ENCODE measurements at regions not wholly inside any gene's neighbourhood (a gene's known extent, or its start where the extent isn't known, plus 50 kb on each side); places are given as distances from the start of the nearest gene placed in this dataset.
A peak's percentile ranks its signal among the peaks of the same experiment; 100 is the strongest.

- no peak for DNase-seq
These were observed 94.6 kb upstream of the SMNDC1 start for GRCh38 chr10:110399106-110399964.

- no peak for DNase-seq
These were observed 95.5 kb upstream of the SMNDC1 start for GRCh38 chr10:110399965-110400933.

GRCh38 chr10:110401401-110402076 lies 96.2 kb upstream of the DUSP5 start:
- no peak for DNase-seq

- DNase-seq: no peak
These were observed 95.7 kb upstream of the DUSP5 start for GRCh38 chr10:110402077-110402416.

- no peak for DNase-seq
These were observed 94.1 kb upstream of the DUSP5 start for GRCh38 chr10:110403593-110403992.

- no peak for DNase-seq
These were observed 93.3 kb upstream of the DUSP5 start for GRCh38 chr10:110404413-110404812.

- no peak for DNase-seq
These were observed 92.9 kb upstream of the DUSP5 start for GRCh38 chr10:110404825-110405224.

- DNase-seq: no peak
These were observed 92.3 kb upstream of the DUSP5 start for GRCh38 chr10:110405380-110405779.

- no peak for DNase-seq
These were observed 90.2 kb upstream of the DUSP5 start for GRCh38 chr10:110407301-110408170.

GRCh38 chr10:110408203-110408871 lies 89.4 kb upstream of the DUSP5 start:
- no peak for DNase-seq

- DNase-seq: no peak
These were observed 88.8 kb upstream of the DUSP5 start for GRCh38 chr10:110408943-110409342.

- DNase-seq: no peak
These were observed 88.2 kb upstream of the DUSP5 start for GRCh38 chr10:110409488-110409887.

GRCh38 chr10:110409926-110410325 lies 87.8 kb upstream of the DUSP5 start:
- DNase-seq: no peak

GRCh38 chr10:110410329-110411046 lies 87.2 kb upstream of the DUSP5 start:
- DNase-seq: no peak

- DNase-seq: no peak
These were observed 86.7 kb upstream of the DUSP5 start for GRCh38 chr10:110411047-110411410.

GRCh38 chr10:110413049-110413783 lies 84.5 kb upstream of the DUSP5 start:
- no peak for DNase-seq

GRCh38 chr10:110413903-110414547 lies 83.7 kb upstream of the DUSP5 start:
- no peak for DNase-seq

GRCh38 chr10:110414548-110415309 lies 83.0 kb upstream of the DUSP5 start:
- DNase-seq: peak; percentile 86

GRCh38 chr10:110415809-110416208 lies 81.9 kb upstream of the DUSP5 start:
- no peak for DNase-seq
